SK-N-SH (cell line): ENCODE measurements at regions not wholly inside any gene's neighbourhood (a gene's known extent, or its start where the extent isn't known, plus 50 kb on each side); places are given as distances from the start of the nearest gene placed in this dataset.

Source experiments
- CTCF ChIA-PET: fragments of 300-600, 350-600 bp; formaldehyde crosslinking; extraction: SDS; loops from one replicate; lab custom pipeline; 2021; lab: Yijun Ruan, JAX
- POLR2A ChIA-PET: fragments of 350-600 bp; sonication (Branson Sonifier 250); formaldehyde crosslinking; extraction: SDS; loops from one replicate; lab custom pipeline; 2020; ENCODE audit warnings: antibody characterized with exemption, inconsistent platforms; lab: Yijun Ruan, JAX
- DNase-seq: peaks from one replicate; pipeline ENCODE4 v3.0.0; 2012
- H2AFZ ChIP-seq: fragments of 200-600 bp; sonication (generic); 2 replicates; pipeline ENCODE4 v1.8.1; 2016; ENCODE audit warnings: antibody characterized with exemption, mild to moderate bottlenecking, low read depth
- H3F3A ChIP-seq: fragments of 200-600 bp; sonication (generic); replicated peaks from 2 replicates; pipeline ENCODE3; 2016; ENCODE audit warnings: antibody characterized with exemption, mild to moderate bottlenecking; ENCODE audit not compliant: insufficient read depth
- H3K27ac ChIP-seq, 2 experiments: fragments of 200-500 bp in 1 of 2; fragments of 200-600 bp in 1 of 2; sonication (Bioruptor generic) in 1 of 2; sonication (generic), shearing (Covaris generic) in 1 of 2; 2 replicates each; pipeline versions ENCODE4 v1.5.1 to v1.6.1; 2014 to 2016; ENCODE audit warnings: low read depth in 2 of 2, inconsistent platforms in 1 of 2, low read length in 1 of 2, mild to moderate bottlenecking in 1 of 2, mixed read lengths in 1 of 2
- H3K27me3 ChIP-seq: fragments of 200-600 bp; sonication (generic), shearing (Covaris generic); 2 replicates; pipeline ENCODE4 v1.6.1; 2016; ENCODE audit warnings: mixed run types; ENCODE audit not compliant: insufficient read depth
- H3K36me3 ChIP-seq, 2 experiments: fragments of 200-500 bp in 1 of 2; fragments of 200-600 bp in 1 of 2; sonication (Bioruptor generic) in 1 of 2; sonication (generic) in 1 of 2; replicated peaks in 1 of 2; 2 replicates each; pipeline versions ENCODE3 to v1.5.1; 2014 to 2016; ENCODE audit warnings: low read length in 1 of 2, mild to moderate bottlenecking in 1 of 2; ENCODE audit not compliant: insufficient read depth in 2 of 2, control insufficient read depth in 1 of 2
- H3K4me1 ChIP-seq, 2 experiments: fragments of 200-500 bp in 1 of 2; fragments of 200-600 bp in 1 of 2; sonication (Bioruptor generic) in 1 of 2; sonication (generic), shearing (Covaris generic) in 1 of 2; 2 replicates each; pipeline versions ENCODE4 v1.5.1 to v1.6.1; 2014 to 2016; ENCODE audit warnings: low read depth in 1 of 2, low read length in 1 of 2, mixed run types in 1 of 2; ENCODE audit not compliant: insufficient read depth in 2 of 2, control insufficient read depth in 1 of 2
- H3K4me2 ChIP-seq: fragments of 200-600 bp; sonication (generic), shearing (Covaris generic); 2 replicates; pipeline ENCODE4 v1.6.1; 2017; ENCODE audit warnings: mixed run types
- H3K4me3 ChIP-seq, 2 experiments: fragments of 200-500 bp in 1 of 2; fragments of 200-600 bp in 1 of 2; sonication (Bioruptor generic) in 1 of 2; sonication (generic), shearing (Covaris generic) in 1 of 2; 2 replicates each; pipeline versions ENCODE4 v1.5.1 to v1.8.1; 2014 to 2016; ENCODE audit warnings: low read depth in 2 of 2, inconsistent platforms in 1 of 2, low read length in 1 of 2, mild to moderate bottlenecking in 1 of 2, mixed read lengths in 1 of 2, moderate library complexity in 1 of 2
- H3K79me2 ChIP-seq: fragments of 200-600 bp; sonication (generic); 2 replicates; pipeline ENCODE4 v1.8.1; 2017; ENCODE audit warnings: mild to moderate bottlenecking; ENCODE audit not compliant: insufficient read depth
- H3K9ac ChIP-seq: fragments of 200-600 bp; sonication (generic); 2 replicates; pipeline ENCODE4 v1.6.1; 2017; ENCODE audit warnings: mixed run types
- H3K9me2 ChIP-seq: fragments of 200-600 bp; sonication (generic); 2 replicates; pipeline ENCODE4 v1.6.1; 2017; ENCODE audit warnings: mixed run types
- H3K9me3 ChIP-seq: fragments of 200-600 bp; sonication (generic); 2 replicates; pipeline ENCODE4 v1.6.1; 2017; ENCODE audit warnings: mixed run types, mild to moderate bottlenecking, moderate library complexity
- H4K20me1 ChIP-seq: fragments of 200-600 bp; sonication (generic); 2 replicates; pipeline ENCODE4 v1.6.1; 2017; ENCODE audit warnings: mild to moderate bottlenecking, mixed run types; ENCODE audit not compliant: insufficient read depth
- CHD2 ChIP-seq: fragments of 150-350 bp; IDR thresholded peaks from 2 replicates; pipeline ENCODE4 v1.6.1; 2018; ENCODE audit warnings: low read length; ENCODE audit not compliant: partially characterized antibody
- EZH2phosphoT487 ChIP-seq: fragments of 200-600 bp; sonication (generic); IDR thresholded peaks from 2 replicates; pipeline ENCODE4 v1.6.1; 2017; ENCODE audit warnings: low read depth, mixed run types, mild to moderate bottlenecking, antibody characterized with exemption, moderate library complexity, borderline replicate concordance
- FOSL2 ChIP-seq: IDR thresholded peaks from 2 replicates; pipeline ENCODE4 v1.4.0; 2012; ENCODE audit warnings: low read depth, mild to moderate bottlenecking, moderate library complexity, borderline replicate concordance
- FOXJ3 ChIP-seq: sonication (generic); formaldehyde crosslinking; IDR thresholded peaks from 2 replicates; pipeline ENCODE4 v1.5.1; 2020; ENCODE audit warnings: mild to moderate bottlenecking, missing genetic modification reagents
- FOXM1 ChIP-seq: IDR thresholded peaks from 2 replicates; pipeline ENCODE4 v1.4.0; 2012; ENCODE audit warnings: low read depth, mild to moderate bottlenecking
- GATA2 ChIP-seq: sonication (generic); formaldehyde crosslinking; IDR thresholded peaks from 2 replicates; pipeline ENCODE4 v1.5.0; 2020; ENCODE audit warnings: mild to moderate bottlenecking, missing genetic modification reagents
- IRF3 ChIP-seq: fragments of 150-350 bp; IDR thresholded peaks from 2 replicates; pipeline ENCODE4 v1.6.1; 2016; ENCODE audit warnings: mild to moderate bottlenecking, low read depth, low read length
- MEF2A ChIP-seq: IDR thresholded peaks from 2 replicates; pipeline ENCODE4 v1.4.0; 2012; ENCODE audit warnings: low read depth, borderline replicate concordance
- MXI1 ChIP-seq: IDR thresholded peaks from 2 replicates; pipeline ENCODE4 v1.6.1; 2012; ENCODE audit warnings: mild to moderate bottlenecking, low read depth, low read length, improper control_type of control experiment
- NFIC ChIP-seq: IDR thresholded peaks from 2 replicates; pipeline ENCODE4 v1.4.0; 2012; ENCODE audit warnings: borderline replicate concordance
- POLR2AphosphoS5 ChIP-seq: IDR thresholded peaks from 2 replicates; pipeline ENCODE4 v1.6.1; 2012; ENCODE audit warnings: low read depth, low read length
- RAD21 ChIP-seq: IDR thresholded peaks from 2 replicates; pipeline ENCODE4 v1.6.1; 2012; ENCODE audit warnings: mild to moderate bottlenecking, low read length
- RCOR1 ChIP-seq: fragments of 150-350 bp; IDR thresholded peaks from 2 replicates; pipeline ENCODE4 v1.6.1; 2017; ENCODE audit warnings: antibody characterized with exemption, low read length
- RFX5 ChIP-seq: IDR thresholded peaks from 2 replicates; pipeline ENCODE4 v1.6.1; 2012; ENCODE audit warnings: mild to moderate bottlenecking, improper control_type of control experiment, low read length
- RXRA ChIP-seq: IDR thresholded peaks from 2 replicates; pipeline ENCODE4 v1.4.0; 2012; ENCODE audit warnings: low read depth, mild to moderate bottlenecking, borderline replicate concordance
- SIN3A ChIP-seq: IDR thresholded peaks from 2 replicates; pipeline ENCODE4 v1.6.1; 2012; ENCODE audit warnings: low read depth, mild to moderate bottlenecking, low read length, moderate library complexity, borderline replicate concordance
- SMC3 ChIP-seq: IDR thresholded peaks from 2 replicates; pipeline ENCODE4 v1.6.1; 2012; ENCODE audit warnings: low read depth, low read length, improper control_type of control experiment
- TCF12 ChIP-seq: IDR thresholded peaks from 2 replicates; pipeline ENCODE4 v1.4.0; 2012
- TEAD4 ChIP-seq: IDR thresholded peaks from 2 replicates; pipeline ENCODE4 v1.4.0; 2012; ENCODE audit warnings: mild to moderate bottlenecking, borderline replicate concordance; ENCODE audit not compliant: insufficient read depth
- ZBTB33 ChIP-seq: IDR thresholded peaks from 2 replicates; pipeline ENCODE4 v1.4.0; 2012; ENCODE audit warnings: low read depth, borderline replicate concordance
- WGBS: methylation state at CpG from one replicate; pipeline ENCODE4 v1.1.6; 2017; ENCODE audit warnings: low lambda C conversion rate; 5-methylcytosine and 5-hydroxymethylcytosine counted together
- TF ChIP-seq, protein P1 (sequence below): IDR thresholded peaks from 2 replicates; pipeline ENCODE4; 2012
- TF ChIP-seq, protein P2 (sequence below): IDR thresholded peaks from 2 replicates; pipeline ENCODE4 v1.4.0; 2012; ENCODE audit warnings: low read depth, borderline replicate concordance
- TF ChIP-seq, protein P3 (sequence below): IDR thresholded peaks from 2 replicates; pipeline ENCODE4 v1.4.0; 2012; ENCODE audit warnings: low read depth
- TF ChIP-seq, protein P4 (sequence below): fragments of 200-600 bp; sonication (generic); IDR thresholded peaks from 2 replicates; pipeline ENCODE4 v1.6.1; 2017; ENCODE audit warnings: antibody characterized with exemption, mild to moderate bottlenecking, moderate library complexity

DNA sequence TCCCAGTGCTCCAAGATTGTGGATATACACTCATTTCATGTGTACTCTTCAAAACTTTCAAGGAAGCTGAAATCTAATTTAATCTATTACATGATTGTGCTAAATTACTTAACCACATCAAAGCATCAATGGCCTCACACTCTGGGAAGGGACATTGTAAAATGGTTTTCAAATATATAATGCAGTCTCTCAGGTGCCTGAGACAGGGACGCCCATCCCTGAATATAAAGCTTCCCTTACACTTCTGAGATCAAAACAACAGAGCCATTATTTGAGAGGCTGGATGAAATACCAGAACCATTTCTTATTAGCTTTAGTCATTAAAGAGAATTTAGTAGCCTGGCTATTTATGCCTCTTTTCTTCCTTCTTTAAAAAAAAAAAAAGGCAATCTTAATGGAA, 259.2 kb upstream of the NFIA start:
- no peak overlapping the region for H3K4me2 ChIP-seq
- TF ChIP-seq SMC3 (no peak), GATA2 (CRISPR knock-in tag) (no peak), CHD2 (no peak), MEF2A (no peak), FOSL2 (no peak), FOXJ3 (no peak), MXI1 (no peak), NFIC (no peak), ZBTB33 (no peak), TCF12 (no peak), SIN3A (no peak), EZH2phosphoT487 (no peak)
- TF ChIP-seq, protein P1, sequence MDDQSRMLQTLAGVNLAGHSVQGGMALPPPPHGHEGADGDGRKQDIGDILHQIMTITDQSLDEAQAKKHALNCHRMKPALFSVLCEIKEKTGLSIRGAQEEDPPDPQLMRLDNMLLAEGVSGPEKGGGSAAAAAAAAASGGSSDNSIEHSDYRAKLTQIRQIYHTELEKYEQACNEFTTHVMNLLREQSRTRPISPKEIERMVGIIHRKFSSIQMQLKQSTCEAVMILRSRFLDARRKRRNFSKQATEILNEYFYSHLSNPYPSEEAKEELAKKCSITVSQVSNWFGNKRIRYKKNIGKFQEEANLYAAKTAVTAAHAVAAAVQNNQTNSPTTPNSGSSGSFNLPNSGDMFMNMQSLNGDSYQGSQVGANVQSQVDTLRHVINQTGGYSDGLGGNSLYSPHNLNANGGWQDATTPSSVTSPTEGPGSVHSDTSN: no peak
- TF ChIP-seq, protein P2, sequence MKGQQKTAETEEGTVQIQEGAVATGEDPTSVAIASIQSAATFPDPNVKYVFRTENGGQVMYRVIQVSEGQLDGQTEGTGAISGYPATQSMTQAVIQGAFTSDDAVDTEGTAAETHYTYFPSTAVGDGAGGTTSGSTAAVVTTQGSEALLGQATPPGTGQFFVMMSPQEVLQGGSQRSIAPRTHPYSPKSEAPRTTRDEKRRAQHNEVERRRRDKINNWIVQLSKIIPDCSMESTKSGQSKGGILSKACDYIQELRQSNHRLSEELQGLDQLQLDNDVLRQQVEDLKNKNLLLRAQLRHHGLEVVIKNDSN: no peak
- TF ChIP-seq, protein P3, sequence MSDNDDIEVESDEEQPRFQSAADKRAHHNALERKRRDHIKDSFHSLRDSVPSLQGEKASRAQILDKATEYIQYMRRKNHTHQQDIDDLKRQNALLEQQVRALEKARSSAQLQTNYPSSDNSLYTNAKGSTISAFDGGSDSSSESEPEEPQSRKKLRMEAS: no peak
- CTCF ChIA-PET: interaction anchor here (1.0 kb wide), 1 partner anchor 15 kb away, joined by 3 read pairs; no protein-coding TSS in a partner anchor
- no peaks in the 10 kb centered on the region for H3K9me2 ChIP-seq
- no peak overlapping the region for H3K4me3 ChIP-seq
- H2AFZ ChIP-seq: no peak overlapping the region
- H3K79me2 ChIP-seq: no peaks in the 10 kb centered on the region
- POLR2A ChIA-PET: no interaction called here
- H3K9ac ChIP-seq: no peak overlapping the region
- H3K4me1 ChIP-seq: peaks cover 0 to 3% of the 10 kb centered on the region in 2 experiments; a peak in 1 of 4 replicates
- H3K9me3 ChIP-seq: no peaks in the 10 kb centered on the region
- 56% methylated on average over 1 of the region's 1 CpG for WGBS
- DNase-seq: no peak
- no peaks in the 10 kb centered on the region for H4K20me1 ChIP-seq
- H3K27me3 ChIP-seq: no peaks in the 10 kb centered on the region; the same call in 1 of the 2 replicates
- no peaks in the 10 kb centered on the region for H3K36me3 ChIP-seq
- H3F3A ChIP-seq: no peaks in the 10 kb centered on the region
- no peak overlapping the region for H3K27ac ChIP-seq

GRCh38 chr1:60822252-60822651, 260.1 kb upstream of the NFIA start:
- 16% methylated on average over 1 of the region's 1 CpG for WGBS
- Histone ChIP-seq H3K4me1 (peaks cover 0 to 3% of the 10 kb centered on the region in 2 experiments; a peak in 1 of 4 replicates), H3K9me2 (no peaks in the 10 kb centered on the region), H4K20me1 (no peaks in the 10 kb centered on the region), H3K9me3 (no peaks in the 10 kb centered on the region), H3K4me2 (no peak overlapping the region), H2AFZ (no peak overlapping the region), H3K36me3 (no peaks in the 10 kb centered on the region), H3K27ac (no peak overlapping the region), H3K27me3 (no peaks in the 10 kb centered on the region; the same call in 1 of the 2 replicates), H3K79me2 (no peaks in the 10 kb centered on the region), H3F3A (no peaks in the 10 kb centered on the region), H3K4me3 (no peak overlapping the region), H3K9ac (no peak overlapping the region)
- POLR2A ChIA-PET: no interaction called here
- CTCF ChIA-PET: no interaction called here
- no peak for DNase-seq
- no peak for TF ChIP-seq RXRA
- no peak for TF ChIP-seq FOXM1
- TF ChIP-seq FOXJ3: no peak
- TF ChIP-seq RCOR1: no peak
- no peak for TF ChIP-seq TCF12
- TF ChIP-seq IRF3: no peak
- TF ChIP-seq, protein P4, sequence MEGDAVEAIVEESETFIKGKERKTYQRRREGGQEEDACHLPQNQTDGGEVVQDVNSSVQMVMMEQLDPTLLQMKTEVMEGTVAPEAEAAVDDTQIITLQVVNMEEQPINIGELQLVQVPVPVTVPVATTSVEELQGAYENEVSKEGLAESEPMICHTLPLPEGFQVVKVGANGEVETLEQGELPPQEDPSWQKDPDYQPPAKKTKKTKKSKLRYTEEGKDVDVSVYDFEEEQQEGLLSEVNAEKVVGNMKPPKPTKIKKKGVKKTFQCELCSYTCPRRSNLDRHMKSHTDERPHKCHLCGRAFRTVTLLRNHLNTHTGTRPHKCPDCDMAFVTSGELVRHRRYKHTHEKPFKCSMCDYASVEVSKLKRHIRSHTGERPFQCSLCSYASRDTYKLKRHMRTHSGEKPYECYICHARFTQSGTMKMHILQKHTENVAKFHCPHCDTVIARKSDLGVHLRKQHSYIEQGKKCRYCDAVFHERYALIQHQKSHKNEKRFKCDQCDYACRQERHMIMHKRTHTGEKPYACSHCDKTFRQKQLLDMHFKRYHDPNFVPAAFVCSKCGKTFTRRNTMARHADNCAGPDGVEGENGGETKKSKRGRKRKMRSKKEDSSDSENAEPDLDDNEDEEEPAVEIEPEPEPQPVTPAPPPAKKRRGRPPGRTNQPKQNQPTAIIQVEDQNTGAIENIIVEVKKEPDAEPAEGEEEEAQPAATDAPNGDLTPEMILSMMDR: no peak
- TF ChIP-seq POLR2AphosphoS5: no peak
- no peak for TF ChIP-seq TEAD4
- TF ChIP-seq RAD21: no peak
- TF ChIP-seq RFX5: no peak
